ENCODE measurements at regions not wholly inside any gene's neighbourhood (a gene's known extent, or its start where the extent isn't known, plus 50 kb on each side); places are given as distances from the start of the nearest gene placed in this dataset.

DNA sequence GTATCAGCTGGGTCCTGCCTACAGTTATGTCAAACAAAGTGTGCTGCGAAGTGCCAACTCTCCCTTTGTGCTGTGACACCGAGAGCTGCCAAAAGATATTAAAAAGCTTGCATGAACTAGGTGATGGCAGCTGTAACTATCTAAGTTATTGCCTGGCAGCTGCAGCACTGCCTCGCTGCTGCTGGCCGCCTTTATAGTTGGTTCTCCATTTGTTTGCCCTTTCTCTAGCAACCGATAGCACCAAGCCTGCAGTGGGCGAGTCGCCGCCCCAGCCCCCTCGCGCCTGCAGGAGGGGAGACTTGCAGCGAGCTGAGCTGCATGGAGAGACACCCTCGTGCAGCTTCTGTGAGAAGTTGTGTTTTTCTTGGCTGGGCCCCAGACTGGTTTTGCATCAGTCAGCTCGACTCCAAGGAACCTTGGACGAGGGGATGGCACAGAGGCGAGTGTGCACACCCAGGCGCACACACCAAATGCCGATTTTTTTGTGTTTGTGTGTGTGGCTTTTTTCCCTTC, 330.6 kb downstream of the RPS6KC1 start:
- TF ChIP-seq, protein P1, sequence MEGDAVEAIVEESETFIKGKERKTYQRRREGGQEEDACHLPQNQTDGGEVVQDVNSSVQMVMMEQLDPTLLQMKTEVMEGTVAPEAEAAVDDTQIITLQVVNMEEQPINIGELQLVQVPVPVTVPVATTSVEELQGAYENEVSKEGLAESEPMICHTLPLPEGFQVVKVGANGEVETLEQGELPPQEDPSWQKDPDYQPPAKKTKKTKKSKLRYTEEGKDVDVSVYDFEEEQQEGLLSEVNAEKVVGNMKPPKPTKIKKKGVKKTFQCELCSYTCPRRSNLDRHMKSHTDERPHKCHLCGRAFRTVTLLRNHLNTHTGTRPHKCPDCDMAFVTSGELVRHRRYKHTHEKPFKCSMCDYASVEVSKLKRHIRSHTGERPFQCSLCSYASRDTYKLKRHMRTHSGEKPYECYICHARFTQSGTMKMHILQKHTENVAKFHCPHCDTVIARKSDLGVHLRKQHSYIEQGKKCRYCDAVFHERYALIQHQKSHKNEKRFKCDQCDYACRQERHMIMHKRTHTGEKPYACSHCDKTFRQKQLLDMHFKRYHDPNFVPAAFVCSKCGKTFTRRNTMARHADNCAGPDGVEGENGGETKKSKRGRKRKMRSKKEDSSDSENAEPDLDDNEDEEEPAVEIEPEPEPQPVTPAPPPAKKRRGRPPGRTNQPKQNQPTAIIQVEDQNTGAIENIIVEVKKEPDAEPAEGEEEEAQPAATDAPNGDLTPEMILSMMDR (IDR thresholded peaks at IDR 0.05; ENCODE audit: borderline replicate concordance, control extremely low read depth, extremely low read depth, insufficient read depth, missing control alignments): no peak
- in situ Hi-C loops (cut with MboI; ENCODE audit: low sequenced_read_pairs, unreplicated experiment): no loop called here
- DNase-seq (ENCODE audit: low spot score): no peak

DNA sequence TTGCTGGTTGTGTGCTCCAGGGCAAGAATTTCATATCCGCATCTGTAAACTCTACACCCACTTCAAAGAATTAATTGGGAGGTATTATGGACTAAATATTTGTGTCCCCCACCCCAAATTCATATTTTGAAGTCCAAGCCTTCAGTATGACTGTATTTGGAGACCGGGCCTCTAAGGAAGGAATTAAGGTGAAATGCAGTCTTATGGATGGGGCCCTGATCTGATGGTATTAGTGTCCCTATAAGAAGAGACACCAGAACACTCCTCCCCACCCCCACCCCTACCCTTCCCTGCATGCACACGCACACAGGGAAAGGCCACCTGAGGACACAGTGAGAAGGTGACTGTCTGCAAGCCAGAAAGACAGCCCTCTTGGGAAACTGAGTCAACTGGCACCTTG, 332.4 kb downstream of the RPS6KC1 start:
- no peak for DNase-seq (ENCODE audit: low spot score)
- in situ Hi-C loops (cut with MboI; ENCODE audit: low sequenced_read_pairs, unreplicated experiment): no loop called here
- TF ChIP-seq, protein P1 (IDR thresholded peaks at IDR 0.05; ENCODE audit: borderline replicate concordance, control extremely low read depth, extremely low read depth, insufficient read depth, missing control alignments): no peak

DNA sequence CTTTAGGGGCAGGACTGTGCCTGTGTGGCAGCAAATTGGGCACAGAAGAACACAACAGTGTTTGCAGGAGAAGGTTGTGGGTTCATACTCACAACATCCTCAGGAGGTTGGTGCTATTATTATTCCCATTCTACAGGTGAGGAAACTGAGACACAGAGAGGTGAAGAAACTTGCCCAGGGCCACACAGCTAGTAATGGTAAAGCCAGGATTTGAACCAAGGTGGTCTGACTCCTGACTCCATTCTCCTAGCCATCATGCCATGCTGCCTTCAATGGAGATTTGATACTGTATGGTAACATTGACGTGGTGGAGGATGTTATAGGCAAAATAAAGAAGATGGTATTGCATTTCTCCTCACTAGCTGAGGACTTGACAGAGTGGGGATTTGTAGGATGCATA, 334.2 kb downstream of the RPS6KC1 start:
- DNase-seq (ENCODE audit: low spot score): no peak
- in situ Hi-C loops (cut with MboI; ENCODE audit: low sequenced_read_pairs, unreplicated experiment): no loop called here
- TF ChIP-seq, protein P1 (IDR thresholded peaks at IDR 0.05; ENCODE audit: borderline replicate concordance, control extremely low read depth, extremely low read depth, insufficient read depth, missing control alignments): no peak

DNA sequence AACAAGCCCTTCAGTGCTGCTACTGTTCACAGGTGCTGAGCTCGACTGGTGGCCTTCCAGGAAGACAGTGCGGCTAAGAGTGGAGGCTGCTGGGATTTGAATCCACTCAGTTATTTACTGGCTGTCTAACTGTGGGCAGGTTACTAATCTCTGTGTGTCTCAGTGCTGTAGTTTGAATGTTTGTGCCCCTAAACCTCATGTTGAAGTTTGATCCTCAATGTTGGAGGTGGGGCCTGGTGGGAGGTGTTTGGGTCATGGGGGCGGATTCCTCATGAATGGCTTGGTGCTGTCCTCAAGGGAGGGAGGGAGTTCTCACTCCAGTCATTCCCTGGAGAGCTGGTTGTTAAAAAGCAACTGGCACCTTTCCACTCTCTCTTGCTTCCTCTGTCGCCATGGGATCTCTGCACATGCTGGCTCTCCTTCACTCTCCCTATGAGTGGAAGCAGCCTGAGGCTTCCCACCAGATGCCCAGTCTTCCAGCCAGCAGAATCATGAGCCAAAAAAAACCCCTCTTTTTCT, 334.8 kb downstream of the RPS6KC1 start:
- in situ Hi-C loops (cut with MboI; ENCODE audit: low sequenced_read_pairs, unreplicated experiment): no loop called here
- DNase-seq (ENCODE audit: low spot score): no peak
- TF ChIP-seq, protein P1 (IDR thresholded peaks at IDR 0.05; ENCODE audit: borderline replicate concordance, control extremely low read depth, extremely low read depth, insufficient read depth, missing control alignments): no peak

DNA sequence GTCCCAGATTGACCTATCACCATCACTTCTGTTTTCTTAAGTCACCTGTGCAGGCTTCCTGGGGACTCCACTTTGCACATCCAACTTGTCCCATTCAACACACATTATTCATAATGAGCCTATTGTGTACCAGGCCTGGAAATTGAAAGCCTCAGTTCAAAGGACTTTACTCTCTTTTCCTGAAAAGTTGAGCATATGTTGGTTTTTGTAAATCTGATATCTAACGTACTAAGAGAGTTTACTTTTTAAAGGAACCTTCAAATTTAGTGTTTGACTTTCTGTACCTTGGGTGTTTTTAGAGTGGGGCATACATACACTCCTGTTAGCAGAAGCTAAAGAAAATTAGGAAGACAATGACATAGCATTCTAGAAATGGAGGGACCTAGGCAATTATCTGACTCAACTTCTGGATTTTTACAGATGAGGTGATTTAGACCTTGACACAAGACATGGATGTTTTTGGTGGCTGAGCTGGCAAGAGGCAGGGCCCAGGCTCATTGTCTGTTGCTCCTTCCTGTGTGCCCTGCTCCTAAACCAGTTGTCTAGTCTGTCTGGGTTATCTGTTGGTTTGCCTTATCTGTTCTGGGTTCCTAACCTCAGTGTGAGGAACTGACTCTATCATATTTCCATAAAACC, 336.5 kb downstream of the RPS6KC1 start:
- DNase-seq (ENCODE audit: low spot score): no peak
- in situ Hi-C loops (cut with MboI; ENCODE audit: low sequenced_read_pairs, unreplicated experiment): no loop called here
- TF ChIP-seq, protein P1 (IDR thresholded peaks at IDR 0.05; ENCODE audit: borderline replicate concordance, control extremely low read depth, extremely low read depth, insufficient read depth, missing control alignments): no peak

DNA sequence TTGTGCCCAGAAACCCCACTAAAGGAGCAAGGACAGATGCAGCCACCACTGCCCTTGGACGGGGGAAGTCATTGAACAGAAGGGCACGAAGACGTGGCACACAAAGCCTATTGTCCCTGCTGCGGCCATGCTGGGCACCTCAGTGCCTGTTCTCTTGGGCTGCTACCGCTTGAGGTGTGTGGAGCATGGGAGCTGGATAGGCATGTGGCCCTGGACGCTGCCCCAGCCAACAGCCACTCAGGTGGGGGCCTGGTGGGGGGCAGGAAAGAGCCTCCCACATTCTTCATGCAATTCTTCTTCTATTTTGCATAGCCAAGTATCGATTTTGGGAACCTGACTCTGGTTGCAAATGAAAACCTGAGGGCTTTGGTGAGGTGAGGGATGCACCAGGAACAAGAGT, 337.2 kb downstream of the RPS6KC1 start:
- in situ Hi-C loops (cut with MboI; ENCODE audit: low sequenced_read_pairs, unreplicated experiment): no loop called here
- DNase-seq (ENCODE audit: low spot score): no peak
- TF ChIP-seq, protein P1 (IDR thresholded peaks at IDR 0.05; ENCODE audit: borderline replicate concordance, control extremely low read depth, extremely low read depth, insufficient read depth, missing control alignments): no peak
